T-helper 9 cell (primary cell): ENCODE measurements at regions not wholly inside any gene's neighbourhood (a gene's known extent, or its start where the extent isn't known, plus 50 kb on each side); places are given as distances from the start of the nearest gene placed in this dataset.

Experiments used
- DNase-seq: peaks from one replicate; pipeline ENCODE4 v3.0.0-alpha.2; 2020

DNA sequence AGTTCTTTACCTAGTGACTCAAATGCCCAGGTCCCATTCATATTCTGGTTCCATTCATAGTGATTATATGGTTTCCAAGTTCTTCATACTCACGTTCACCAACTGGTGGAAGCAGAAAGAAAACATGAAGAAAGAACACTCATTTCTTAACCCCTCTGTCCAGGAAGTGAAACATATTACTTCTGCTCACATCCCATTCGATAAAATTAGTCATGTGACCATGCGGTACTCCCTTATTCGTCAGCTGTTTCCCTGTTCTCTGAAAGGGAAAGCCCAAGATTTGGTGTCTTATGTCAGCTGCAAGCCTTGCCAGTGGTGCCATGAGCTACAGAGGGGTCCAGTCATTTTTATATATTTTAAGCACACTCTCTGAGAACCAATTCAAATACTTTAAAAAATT lies 387.0 kb upstream of the DMAC1 start:
- DNase-seq = no peak

DNA sequence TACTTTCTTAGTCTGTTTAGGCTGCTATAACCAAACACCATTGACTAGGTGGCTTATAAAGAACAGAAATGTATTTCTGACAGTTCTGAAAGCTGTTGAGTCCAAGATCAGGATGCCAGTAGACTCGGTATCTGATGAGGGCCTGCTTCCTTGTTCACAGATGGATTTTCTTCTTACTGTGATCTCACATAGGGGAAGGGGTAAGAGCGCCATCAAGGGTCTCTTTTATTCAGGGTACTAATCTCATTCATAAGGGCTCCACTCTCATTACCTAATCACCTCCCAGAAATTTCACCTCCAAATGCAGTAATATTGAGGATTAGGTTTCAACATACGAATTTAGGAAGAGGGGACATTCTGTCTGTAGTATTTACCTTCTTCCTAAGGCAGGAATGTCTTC lies 384.0 kb upstream of the DMAC1 start:
- no peak for DNase-seq

GRCh38 chr9:8179381-8180053 lies 379.9 kb upstream of the DMAC1 start:
- no peak for DNase-seq

- no peak for DNase-seq
Measured at GRCh38 chr9:8172000-8172399, 372.4 kb upstream of the DMAC1 start.

GRCh38 chr9:8168916-8169438 lies 369.4 kb upstream of the DMAC1 start:
- DNase-seq = no peak

DNA sequence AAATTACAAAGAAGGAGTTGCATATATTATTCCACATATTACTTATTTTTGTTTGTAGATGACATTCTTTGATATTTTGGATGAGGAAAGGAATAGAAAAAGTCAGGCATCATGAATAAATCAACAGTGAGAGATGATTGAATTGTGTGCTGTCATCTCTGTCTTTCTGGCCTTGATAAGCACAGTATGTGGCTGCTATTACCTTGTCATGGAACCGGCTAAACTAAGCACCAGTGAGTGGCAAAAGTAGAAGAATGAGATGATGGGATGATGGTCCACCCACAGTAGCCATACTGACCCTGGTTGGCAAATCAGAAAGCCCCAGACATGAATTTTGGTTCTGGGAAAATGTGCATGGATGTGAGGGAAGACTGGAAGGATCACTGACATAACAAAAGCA lies 361.2 kb upstream of the DMAC1 start:
- DNase-seq = no peak

DNA sequence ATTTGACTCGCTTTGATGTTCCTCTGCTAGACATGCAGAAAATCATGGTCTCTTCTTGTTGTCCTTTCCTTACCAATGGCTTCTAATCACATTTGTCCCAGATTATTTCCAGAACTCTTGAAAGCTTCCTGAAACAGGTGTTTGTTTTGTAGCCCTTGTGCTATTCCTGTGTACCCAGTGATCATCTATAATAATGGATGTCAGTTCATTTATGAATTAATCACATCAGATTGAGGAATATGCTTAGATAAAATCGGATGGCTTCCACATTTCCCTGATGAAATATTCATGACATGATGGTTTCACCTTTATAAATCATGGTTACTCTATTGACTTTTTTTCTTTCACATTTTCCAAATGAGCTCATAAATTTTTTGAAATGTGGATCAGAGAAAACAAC lies 359.0 kb upstream of the DMAC1 start:
- DNase-seq = no peak

GRCh38 chr9:8157683-8158324 lies 358.2 kb upstream of the DMAC1 start:
- DNase-seq = no peak

DNA sequence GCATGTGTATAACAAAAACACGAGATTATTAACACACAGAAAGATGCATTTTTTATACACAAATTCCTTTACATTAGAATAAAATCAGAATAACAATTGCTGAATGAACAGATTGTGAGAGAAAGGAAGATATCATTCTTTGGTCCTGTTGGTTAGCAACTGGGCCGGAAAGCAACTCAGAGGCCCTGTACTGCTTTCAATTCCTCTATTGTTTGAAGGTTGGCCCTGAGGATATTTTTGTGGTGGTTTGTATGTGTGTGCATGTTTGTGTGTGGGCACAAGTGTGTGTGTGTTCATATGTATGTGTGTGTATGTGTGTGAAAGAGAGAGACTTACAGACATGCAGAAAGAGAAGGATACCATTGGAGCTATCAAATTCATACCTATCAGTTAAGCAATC lies 356.8 kb upstream of the DMAC1 start:
- no peak for DNase-seq

GRCh38 chr9:8155706-8156105 lies 356.1 kb upstream of the DMAC1 start:
- DNase-seq = no peak

GRCh38 chr9:8143677-8144076 lies 344.1 kb upstream of the DMAC1 start:
- no peak for DNase-seq

DNA sequence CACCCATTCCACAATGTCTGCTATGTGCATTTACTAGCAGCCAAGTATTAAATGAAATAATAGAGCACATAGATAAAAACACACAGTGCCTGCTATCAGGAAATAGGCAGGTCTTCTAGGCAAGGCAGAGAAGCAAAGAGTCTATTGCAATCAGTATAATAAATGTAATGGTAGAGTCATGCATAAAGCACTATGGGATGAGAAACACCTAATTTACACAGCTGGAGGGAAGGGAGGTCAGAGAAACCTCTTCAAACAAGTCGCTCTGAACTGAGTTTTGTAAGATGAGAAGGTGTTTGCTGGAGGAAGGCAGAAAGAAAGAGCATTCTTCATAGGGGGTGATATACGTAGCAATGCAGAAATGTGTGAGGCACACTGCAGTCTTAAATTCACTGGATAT lies 341.0 kb upstream of the DMAC1 start:
- no peak for DNase-seq

DNA sequence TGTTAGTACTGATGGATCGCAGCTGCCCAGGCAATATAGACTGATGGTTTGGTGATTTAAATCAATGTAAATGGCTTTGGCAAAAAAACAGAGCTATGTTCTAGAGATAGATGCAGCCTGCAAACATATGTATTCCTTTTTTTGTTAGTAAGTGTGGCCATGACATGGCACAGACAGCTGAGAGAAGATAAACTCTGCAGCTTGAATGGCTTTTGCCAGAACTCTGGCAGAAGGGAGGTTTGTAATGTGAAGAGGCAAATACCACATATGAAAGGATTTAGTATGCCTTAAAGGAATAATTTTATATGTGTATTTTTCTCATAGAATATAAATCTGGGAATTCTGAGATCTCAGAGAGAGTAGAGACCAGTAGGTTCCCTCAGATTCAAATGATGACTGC lies 340.2 kb upstream of the DMAC1 start:
- no peak for DNase-seq

GRCh38 chr9:8136477-8136876 lies 336.9 kb upstream of the DMAC1 start:
- DNase-seq = no peak

- DNase-seq = no peak
Measured at GRCh38 chr9:8134635-8135034, 335.1 kb upstream of the DMAC1 start.

DNA sequence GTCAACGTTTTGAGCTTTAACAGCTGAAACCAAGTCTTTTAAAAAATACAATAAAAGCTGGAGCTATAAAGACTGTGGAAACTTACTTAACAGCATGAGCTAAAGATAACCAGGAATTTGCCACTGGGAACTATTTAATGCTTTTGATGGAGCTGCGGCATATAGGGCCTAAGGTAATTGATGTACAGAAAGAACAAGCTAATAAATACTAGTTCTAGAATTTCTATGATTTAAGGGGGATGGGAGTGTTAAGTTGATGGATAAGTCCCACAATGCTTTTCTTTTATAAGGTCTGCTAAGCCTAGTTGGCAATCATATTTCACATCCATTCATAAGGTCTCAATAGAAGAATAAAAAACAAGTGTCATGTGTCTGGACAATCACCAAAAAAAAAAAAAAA lies 334.0 kb upstream of the DMAC1 start:
- DNase-seq = no peak

DNA sequence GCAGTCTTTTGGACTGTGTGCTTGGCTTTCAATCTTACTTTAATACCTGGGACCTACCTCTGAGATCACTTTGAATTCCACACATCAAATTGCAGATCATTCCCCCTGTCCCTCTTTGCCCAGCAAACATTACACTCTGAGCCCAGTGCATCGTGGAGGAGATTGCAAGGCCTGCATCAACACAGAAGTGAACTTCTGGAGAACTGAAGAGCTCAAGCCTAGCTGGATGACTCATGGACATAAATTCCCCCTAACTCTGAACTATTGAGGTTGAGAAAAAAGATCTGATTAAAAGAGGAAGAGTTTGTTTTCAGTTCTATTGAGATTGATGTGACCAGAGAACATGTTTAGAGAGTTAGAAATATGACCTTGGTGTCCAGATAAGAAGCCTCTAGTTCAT lies 316.0 kb upstream of the DMAC1 start:
- no peak for DNase-seq

- no peak for DNase-seq
Measured at GRCh38 chr9:8114826-8115225, 315.2 kb upstream of the DMAC1 start.

GRCh38 chr9:8106362-8106761 lies 306.8 kb upstream of the DMAC1 start:
- DNase-seq = no peak

DNA sequence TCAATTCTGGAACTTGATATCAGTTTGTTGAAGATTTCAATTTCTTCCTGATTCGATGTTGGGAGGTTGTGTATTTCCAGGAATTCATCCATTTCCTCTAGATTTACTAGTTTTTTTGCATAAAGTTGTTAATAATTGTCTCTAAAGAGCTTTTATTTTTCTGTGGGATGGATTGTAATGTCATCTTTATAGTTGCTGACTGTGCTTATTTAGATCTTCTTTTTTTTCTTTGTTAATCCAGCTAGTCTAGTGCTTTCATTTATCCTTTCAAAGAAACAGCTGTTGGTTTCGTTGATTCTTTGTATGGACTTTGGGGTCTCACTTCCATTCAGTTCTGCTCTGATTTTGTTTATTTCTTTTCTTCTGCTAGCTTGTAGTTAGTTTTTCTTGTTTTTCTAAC lies 302.0 kb upstream of the DMAC1 start:
- DNase-seq = no peak

- DNase-seq = no peak
Measured at GRCh38 chr9:8096091-8096490, 296.5 kb upstream of the DMAC1 start.

GRCh38 chr9:8095672-8096086 lies 296.1 kb upstream of the DMAC1 start:
- DNase-seq = no peak

GRCh38 chr9:8088477-8088876 lies 288.9 kb upstream of the DMAC1 start:
- no peak for DNase-seq

- no peak for DNase-seq
Measured at GRCh38 chr9:8085986-8086385, 286.4 kb upstream of the DMAC1 start.

DNA sequence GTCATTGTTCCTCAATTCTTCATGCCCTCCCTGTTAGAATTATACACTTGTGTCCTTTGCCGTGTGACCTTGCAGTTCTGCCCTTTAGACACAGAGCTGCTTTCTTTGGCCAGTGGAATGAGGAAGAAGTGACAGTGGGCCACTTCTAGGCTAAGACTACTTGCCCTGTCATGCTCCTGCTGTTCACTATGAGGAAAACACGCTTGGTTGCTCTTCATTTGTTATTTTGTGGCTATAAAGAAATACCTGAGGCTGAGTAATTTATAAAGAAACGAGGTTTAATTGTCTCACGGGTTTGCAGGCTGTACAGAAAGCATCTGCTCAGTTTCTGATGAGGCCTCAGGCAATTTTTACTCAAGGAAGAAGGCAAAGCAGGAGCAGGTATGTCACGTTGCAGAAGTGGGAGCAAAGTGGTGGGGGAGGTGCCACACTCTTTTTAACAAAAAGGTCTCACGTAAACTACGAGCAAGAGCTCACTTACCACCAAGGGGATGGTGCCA lies 279.1 kb upstream of the DMAC1 start:
- no peak for DNase-seq
